COLO668 (cell line): ENCODE measurements at regions not wholly inside any gene's neighbourhood (a gene's known extent, or its start where the extent isn't known, plus 50 kb on each side); places are given as distances from the start of the nearest gene placed in this dataset.
"Not testable (repeated sequence)": the region's sequence is repeated elsewhere in the genome, so short reads cannot be mapped to it uniquely, and the experiment has no call there.

Experiments used
- DNase-seq: peaks from one replicate; lab custom pipeline; 2025; ENCODE audit not compliant: unreplicated experiment; lab: John Stamatoyannopoulos, UW

DNA sequence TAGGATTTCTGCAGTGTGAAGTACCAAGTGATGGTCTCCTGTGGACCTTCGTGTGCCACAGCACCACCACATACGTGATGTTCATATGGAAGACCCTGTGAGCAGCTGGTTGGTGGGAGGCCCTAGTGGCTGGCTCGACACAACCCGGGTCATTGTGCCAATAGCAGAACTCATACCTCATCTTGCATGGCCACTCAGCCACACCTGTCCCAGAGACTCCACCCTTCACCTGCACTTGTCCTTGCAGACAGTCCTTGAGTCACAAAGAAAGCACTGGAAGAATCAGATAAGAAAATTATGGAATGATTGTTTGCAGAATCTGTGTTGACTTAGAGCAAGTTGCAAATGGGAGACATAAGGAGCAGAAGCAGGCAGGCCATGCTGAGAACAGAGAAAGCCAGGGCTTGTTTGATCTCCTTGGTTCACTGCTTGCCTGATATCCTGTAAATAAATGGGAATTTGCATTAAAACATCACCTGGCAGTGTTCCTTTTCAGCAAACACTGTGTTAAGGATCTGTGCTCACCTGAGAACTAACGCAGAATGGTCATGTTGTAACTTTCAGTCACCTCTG, 307.7 kb downstream of the SIPA1L2 start:
- DNase-seq, result no peak

- DNase-seq, result no peak
Measured at GRCh38 chr1:232319518-232320210, 310.3 kb downstream of the SIPA1L2 start.

GRCh38 chr1:232319072-232319471, 310.9 kb downstream of the SIPA1L2 start:
- DNase-seq, result no peak

DNA sequence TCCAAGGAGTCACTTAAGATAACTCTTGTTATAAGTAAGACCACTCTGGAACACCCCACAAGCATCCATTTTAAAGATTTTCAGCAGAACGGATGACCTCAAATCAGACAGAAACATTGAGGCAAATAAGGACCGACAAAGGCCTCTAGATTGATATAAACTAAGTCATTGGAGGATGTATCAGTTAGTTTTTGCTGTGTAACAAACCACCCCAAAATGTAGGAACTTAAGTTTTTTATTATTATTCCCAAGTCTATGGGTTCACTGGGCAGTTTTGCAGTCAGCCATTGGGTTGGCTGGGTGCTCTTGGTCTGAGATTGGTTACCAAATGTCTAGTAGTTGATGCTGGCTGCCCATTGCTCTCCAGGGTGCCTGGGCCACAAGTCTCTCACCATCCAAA, 311.8 kb downstream of the SIPA1L2 start:
- DNase-seq, result no peak

- DNase-seq, result no peak
Measured at GRCh38 chr1:232317350-232317749, 312.6 kb downstream of the SIPA1L2 start.

DNA sequence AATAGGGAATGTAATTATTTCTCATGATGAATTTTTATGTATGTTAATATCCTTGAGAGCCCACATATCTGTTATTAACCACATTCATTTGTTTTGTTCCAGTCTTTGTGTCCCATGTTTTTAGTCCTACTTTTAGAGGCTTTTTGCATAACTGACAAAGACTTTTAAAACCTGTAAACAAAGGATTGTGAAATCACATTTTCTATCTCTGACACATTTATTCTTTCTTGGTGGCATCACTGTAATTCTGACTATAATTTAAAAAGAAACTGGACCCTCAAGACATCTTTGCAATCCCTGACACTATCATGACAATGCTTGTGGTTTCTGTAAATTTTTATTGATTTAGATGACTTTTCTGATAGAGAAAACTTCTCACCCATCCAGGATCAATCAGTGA, 313.1 kb downstream of the SIPA1L2 start:
- DNase-seq, result no peak

DNA sequence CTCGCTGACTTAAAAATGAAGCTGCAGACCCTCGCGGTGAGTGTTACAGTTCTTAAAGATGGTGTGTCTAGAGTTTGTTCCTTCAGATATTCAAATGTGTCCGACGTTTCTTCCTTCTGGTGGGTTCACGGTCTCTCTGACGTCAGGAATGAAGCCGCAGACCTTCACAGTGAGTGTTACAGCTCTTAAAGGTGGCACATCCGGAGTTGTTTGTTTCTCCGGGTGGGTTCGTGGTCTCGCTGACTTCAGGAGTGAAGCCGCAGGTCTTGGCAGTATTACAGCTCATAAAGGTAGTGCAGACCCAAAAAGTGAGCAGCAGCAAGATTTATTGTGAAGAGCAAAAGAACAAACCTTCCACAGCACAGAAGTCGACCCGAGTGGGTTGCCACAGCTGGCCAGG, 316.1 kb downstream of the SIPA1L2 start:
- DNase-seq, result not testable (repeated sequence)

GRCh38 chr1:232310541-232310940, 319.4 kb downstream of the SIPA1L2 start:
- DNase-seq, result no peak

GRCh38 chr1:232308616-232309015, 321.3 kb downstream of the SIPA1L2 start:
- DNase-seq, result no peak

- DNase-seq, result no peak
Measured at GRCh38 chr1:232307296-232308017, 322.5 kb downstream of the SIPA1L2 start.

DNA sequence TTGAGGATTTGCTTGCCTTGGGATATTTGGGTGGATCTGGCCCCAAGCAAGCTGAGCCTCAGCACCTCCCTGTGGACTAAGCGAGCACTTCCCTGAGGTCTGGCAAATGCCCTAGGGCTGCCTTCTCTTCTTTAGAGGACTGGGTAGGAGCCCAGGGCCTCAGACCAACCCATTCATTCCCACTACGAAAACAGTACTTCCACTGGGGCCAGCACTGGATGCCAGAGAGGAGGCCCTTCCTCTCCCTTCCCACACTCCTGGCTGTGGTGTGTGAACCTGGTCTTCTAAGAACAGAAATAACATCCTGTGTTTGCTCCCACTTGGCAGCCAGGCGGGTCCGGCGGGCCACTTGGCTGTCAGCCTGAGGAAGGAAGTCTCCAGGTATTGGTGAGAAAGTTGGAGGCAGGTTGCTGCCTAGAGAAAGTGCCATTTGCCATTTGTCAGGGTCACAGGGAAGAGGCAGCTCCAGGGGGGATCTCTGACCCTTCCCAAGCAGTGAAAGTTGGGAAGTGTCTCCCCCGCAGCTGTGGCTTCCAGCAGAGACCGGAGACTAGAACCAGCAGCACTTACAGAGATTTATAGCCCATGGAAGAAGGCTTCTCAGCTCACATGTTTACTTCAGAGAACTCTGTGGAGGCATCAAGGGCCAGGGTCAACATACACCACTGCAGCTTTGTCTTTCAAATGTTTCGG, 323.5 kb downstream of the SIPA1L2 start:
- no peak for DNase-seq

DNA sequence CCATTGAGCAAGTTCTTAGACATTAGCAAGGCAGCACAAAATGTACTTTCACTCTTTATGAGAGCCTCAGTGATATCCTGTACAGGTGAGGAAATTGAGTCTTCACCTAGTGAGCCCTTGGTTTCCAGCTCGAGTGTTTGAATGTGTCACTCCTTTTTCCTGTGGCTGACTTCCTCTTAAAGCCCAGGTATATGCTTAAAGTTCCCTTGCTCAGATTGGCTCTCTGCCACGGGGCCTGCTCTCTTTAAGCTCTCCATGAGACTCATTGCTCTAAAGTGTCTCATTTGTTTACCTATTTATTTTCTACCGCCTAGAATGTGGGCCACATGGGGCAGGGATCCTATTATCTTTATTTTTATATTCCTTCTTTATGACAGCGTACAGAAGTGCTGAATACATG, 324.9 kb downstream of the SIPA1L2 start:
- peak; percentile 65 for DNase-seq

DNA sequence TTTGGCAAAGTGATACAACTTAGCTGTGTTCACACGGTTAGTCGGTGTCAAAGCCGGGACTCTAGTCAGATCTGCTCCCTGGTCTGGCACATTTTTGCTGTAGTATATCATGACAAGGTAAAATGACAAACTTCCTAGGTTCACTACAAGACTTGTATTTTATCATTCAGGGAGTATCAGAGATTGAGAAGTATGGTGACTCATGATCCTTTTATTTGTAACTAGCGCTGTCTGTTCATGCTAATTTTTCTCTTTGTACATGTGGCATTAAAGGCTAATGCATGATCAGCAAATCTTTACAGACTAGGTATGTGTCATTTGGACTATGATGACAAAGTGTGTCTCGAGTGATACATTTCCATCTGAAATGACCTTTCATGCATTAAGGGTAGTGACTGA, 326.7 kb downstream of the SIPA1L2 start:
- DNase-seq, result no peak

DNA sequence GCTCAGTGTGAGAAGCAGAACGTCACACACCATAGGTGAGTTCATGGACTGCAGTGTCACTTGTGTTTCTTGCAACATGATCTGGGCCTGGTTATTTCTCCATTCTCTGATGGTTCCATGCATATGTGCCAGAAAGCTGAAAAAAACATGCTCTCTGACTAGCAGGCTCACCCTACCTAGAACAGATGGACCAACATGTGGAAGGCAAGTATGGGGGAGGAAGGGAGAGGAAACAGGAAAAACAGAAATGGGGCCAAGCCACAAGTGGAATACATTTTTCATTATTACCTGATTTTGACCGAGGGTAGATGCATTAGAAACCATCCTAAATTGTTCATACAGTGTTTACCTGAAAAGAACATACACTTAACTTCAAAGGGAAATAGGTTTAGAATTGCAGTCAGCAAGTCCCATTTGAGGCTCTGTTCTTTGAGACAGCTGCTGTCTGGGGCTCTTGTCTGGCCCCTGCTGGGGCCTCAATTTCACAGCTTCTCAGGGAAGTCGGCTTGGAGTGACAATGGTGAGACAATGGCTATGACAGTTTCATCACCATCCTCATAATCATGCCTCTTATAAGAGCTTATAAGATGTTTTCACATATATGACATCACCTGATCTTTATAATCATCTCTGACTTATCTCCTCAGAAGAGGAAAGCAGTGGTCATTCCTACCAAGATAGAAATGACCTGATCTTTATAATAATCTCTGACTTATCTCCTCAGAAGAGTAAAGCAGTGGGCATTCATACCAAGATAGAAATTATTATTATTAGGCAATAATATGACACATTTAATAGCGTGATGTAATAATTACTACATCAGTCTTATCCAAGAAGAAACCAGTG, 327.3 kb downstream of the SIPA1L2 start:
- no peak for DNase-seq

DNA sequence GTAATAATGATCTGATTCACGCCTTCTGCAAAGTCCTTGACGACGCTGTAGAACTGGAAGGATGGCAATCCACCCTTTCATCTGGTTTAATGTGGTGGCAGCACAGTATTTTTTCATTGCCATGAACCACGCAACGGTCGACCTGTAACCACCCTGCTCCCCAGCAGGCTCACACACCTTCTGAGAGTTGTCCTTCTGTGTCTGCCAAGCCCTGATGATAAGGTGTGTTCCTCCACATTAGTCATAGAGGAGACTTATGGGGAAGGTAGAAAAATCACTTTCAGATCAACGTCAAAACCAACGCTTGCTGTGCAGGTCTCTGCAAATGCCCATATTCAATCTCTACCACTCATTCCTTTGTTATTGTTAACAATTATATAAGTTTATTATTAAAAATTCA, 328.7 kb downstream of the SIPA1L2 start:
- DNase-seq, result no peak

DNA sequence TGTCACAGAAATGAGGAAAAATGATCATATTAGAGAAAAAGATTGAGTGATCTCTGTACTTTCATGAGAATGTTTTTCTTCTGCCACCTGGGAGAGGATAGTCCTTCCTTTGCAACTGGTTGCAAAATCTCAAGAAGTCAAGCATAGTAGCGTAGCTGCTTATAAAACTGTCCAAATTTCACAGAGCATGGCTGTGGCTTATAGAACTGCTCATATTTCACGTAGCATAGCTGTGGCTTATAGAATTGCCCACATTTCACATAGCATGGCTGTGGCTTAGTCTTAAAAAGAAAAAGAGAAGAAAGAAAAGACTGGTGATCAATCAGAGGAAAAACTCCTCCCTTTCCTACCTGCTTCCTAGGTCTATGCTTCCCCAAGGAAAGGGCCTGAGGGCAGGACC, 329.5 kb downstream of the SIPA1L2 start:
- no peak for DNase-seq

GRCh38 chr1:232296461-232296860, 333.5 kb downstream of the SIPA1L2 start:
- DNase-seq, result no peak

DNA sequence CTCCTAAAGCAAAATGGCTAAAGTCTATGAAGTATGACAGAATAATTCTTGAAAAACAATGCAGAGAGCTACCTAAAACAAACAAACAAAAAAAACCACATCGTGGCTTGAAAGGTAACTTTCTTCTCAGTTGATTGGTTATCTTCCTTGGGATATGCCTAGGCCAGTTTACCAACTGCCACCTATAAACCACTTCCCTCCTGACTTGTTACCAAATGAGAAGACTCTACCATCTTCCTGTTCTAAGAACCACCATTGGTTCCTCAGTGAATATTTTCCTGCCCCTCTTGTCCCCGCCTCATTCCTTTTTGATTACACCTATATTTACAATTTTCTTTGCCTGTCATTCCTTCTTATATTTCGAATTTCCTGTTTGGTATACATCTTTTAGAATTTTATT, 336.6 kb downstream of the SIPA1L2 start:
- no peak for DNase-seq

DNA sequence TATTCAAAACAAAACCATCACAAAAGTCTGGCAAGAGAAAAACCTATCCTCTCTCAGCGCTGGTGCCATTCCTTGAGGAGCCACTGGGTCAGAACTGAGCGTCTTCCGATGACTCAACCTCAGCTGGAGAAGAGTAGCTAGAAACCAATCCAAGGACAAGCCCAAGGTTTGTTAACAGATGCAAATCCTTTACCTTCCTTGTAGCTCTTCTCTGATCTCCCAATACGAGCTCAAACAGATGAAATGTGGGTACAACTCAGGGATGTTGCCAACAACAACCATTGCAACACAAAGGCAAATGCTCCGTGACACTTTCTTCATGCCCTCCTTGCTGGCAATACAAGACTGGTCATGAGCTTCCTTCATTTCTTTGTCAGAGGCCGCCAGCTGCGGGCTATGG, 337.1 kb downstream of the SIPA1L2 start:
- no peak for DNase-seq

- DNase-seq, result no peak
Measured at GRCh38 chr1:232292239-232292638, 337.7 kb downstream of the SIPA1L2 start.

DNA sequence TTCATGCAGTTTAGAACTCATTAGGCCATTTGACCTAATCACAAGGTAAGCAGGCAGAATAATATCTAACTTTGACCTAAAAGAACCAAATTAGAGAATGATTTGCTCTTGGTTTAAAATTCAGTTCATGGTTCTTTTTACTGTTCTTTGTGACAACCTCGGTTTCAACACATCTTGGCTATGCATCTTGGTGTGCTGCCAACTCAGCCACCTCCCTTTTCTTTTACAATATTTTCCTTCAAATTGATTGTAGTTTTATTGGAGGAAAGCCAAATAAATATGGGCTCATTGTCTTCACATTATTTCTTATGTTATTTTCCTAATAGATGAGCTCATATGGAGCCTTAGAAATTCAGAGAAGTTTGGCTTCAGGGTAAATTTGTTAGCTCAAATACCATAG, 338.3 kb downstream of the SIPA1L2 start:
- no peak for DNase-seq
